GM18909 (cell line): ENCODE measurements at regions not wholly inside any gene's neighbourhood (a gene's known extent, or its start where the extent isn't known, plus 50 kb on each side); places are given as distances from the start of the nearest gene placed in this dataset.
"Not testable (repeated sequence)": the region's sequence is repeated elsewhere in the genome, so short reads cannot be mapped to it uniquely, and the experiment has no call there.

Experiments used
- ATAC-seq: cut with Tn5 transposase; IDR thresholded peaks from one replicate; pipeline ENCODE4 v1.9.1; 2021; ENCODE audit warnings: mild to moderate bottlenecking; ENCODE audit not compliant: unreplicated experiment, poor library complexity

GRCh38 chr7:156061689-156062255 is 249.5 kb upstream of the SHH start:
- no peak for ATAC-seq

- ATAC-seq, result no peak
Observed at GRCh38 chr7:156060925-156061324, 248.7 kb upstream of the SHH start.

GRCh38 chr7:156059369-156059768 is 247.1 kb upstream of the SHH start:
- no peak for ATAC-seq

GRCh38 chr7:156058248-156058647 is 246.0 kb upstream of the SHH start:
- ATAC-seq, result no peak

- ATAC-seq, result no peak
Observed at GRCh38 chr7:156056534-156056933, 244.3 kb upstream of the SHH start.

GRCh38 chr7:156055206-156055822 is 243.1 kb upstream of the SHH start:
- ATAC-seq, result no peak

GRCh38 chr7:156051884-156052283 is 239.6 kb upstream of the SHH start:
- no peak for ATAC-seq

- ATAC-seq, result no peak
Observed at GRCh38 chr7:156050636-156051569, 238.6 kb upstream of the SHH start.

- no peak for ATAC-seq
Observed at GRCh38 chr7:156049366-156049765, 237.1 kb upstream of the SHH start.

GRCh38 chr7:156046031-156046560 is 233.8 kb upstream of the SHH start:
- ATAC-seq, result no peak

- ATAC-seq, result no peak
Observed at GRCh38 chr7:156043416-156044178, 231.3 kb upstream of the SHH start.

- no peak for ATAC-seq
Observed at GRCh38 chr7:156041398-156041797, 229.1 kb upstream of the SHH start.

GRCh38 chr7:156039971-156040677 is 227.9 kb upstream of the SHH start:
- no peak for ATAC-seq

GRCh38 chr7:156039194-156039593 is 226.9 kb upstream of the SHH start:
- no peak for ATAC-seq

GRCh38 chr7:156038345-156038744 is 226.1 kb upstream of the SHH start:
- ATAC-seq, result no peak

GRCh38 chr7:156036153-156036552 is 223.9 kb upstream of the SHH start:
- ATAC-seq, result no peak

- not testable (repeated sequence) for ATAC-seq
Observed at GRCh38 chr7:156035387-156035786, 223.1 kb upstream of the SHH start.

- peak; percentile 72 for ATAC-seq
Observed at GRCh38 chr7:156034397-156034796, 222.1 kb upstream of the SHH start.

GRCh38 chr7:156032973-156033372 is 220.7 kb upstream of the SHH start:
- no peak for ATAC-seq
